IMR-90 (cell line): ENCODE measurements at regions not wholly inside any gene's neighbourhood (a gene's known extent, or its start where the extent isn't known, plus 50 kb on each side); places are given as distances from the start of the nearest gene placed in this dataset.
A peak's percentile ranks its signal among the peaks of the same experiment; 100 is the strongest.

Experiments used
- ATAC-seq: fragments of 200-7000 bp; cut with Tn5 transposase; 2 replicates; pipeline ENCODE4 v1.9.1; 2020; ENCODE audit warnings: low read depth, mild to moderate bottlenecking, moderate library complexity
- BruUV-seq: library from RNA; stranded (reverse); fragments of 400-500 nt; replicated peaks from 2 replicates; lab custom pipeline; 2021; lab: Mats Ljungman, UMichigan
- CTCF ChIA-PET: fragments of 300-600 bp; formaldehyde crosslinking; extraction: SDS; loops from one replicate; lab custom pipeline; 2021; ENCODE audit warnings: antibody characterized with exemption; lab: Yijun Ruan, JAX
- POLR2A ChIA-PET: fragments of 300-600 bp; sonication (Branson Sonifier 250); formaldehyde crosslinking; loops from one replicate; lab custom pipeline; 2022; ENCODE audit warnings: antibody characterized with exemption; ENCODE audit not compliant: unreplicated experiment; lab: Charles Lee
- DNase-seq: peaks from one replicate; pipeline ENCODE4 v3.0.0; 2013
- H2AFZ ChIP-seq: replicated peaks from 2 replicates; pipeline ENCODE3; 2013; ENCODE audit warnings: low read length, mild to moderate bottlenecking; ENCODE audit not compliant: poor library complexity
- H2AK5ac ChIP-seq: 2 replicates; pipeline ENCODE4 v1.6.1; 2013; ENCODE audit warnings: low read depth, low read length, inconsistent platforms
- H2AK9ac ChIP-seq: replicated peaks from 2 replicates; pipeline ENCODE3; 2013; ENCODE audit warnings: mild to moderate bottlenecking, low read depth, low read length, moderate library complexity; ENCODE audit not compliant: poor library complexity
- H2BK120ac ChIP-seq: 2 replicates; pipeline ENCODE4 v1.6.1; 2013; ENCODE audit warnings: low read depth, low read length, inconsistent platforms
- H2BK15ac ChIP-seq: 3 replicates; pipeline ENCODE4 v1.6.1; 2013; ENCODE audit warnings: low read depth, low read length, inconsistent platforms
- H2BK20ac ChIP-seq: 2 replicates; pipeline ENCODE4 v1.6.1; 2013; ENCODE audit warnings: low read depth, mild to moderate bottlenecking, inconsistent platforms, low read length, moderate library complexity
- H2BK5ac ChIP-seq: 2 replicates; pipeline ENCODE4 v1.6.1; 2013; ENCODE audit warnings: mild to moderate bottlenecking, low read depth, low read length, inconsistent platforms; ENCODE audit not compliant: poor library complexity, severe bottlenecking
- H3K14ac ChIP-seq: replicated peaks from 2 replicates; pipeline ENCODE4 v1.6.1; 2013; ENCODE audit warnings: low read depth, low read length, inconsistent platforms
- H3K18ac ChIP-seq: 2 replicates; pipeline ENCODE4 v1.6.1; 2013; ENCODE audit warnings: low read depth, low read length, control low read depth
- H3K23ac ChIP-seq: 2 replicates; pipeline ENCODE4 v1.6.1; 2013; ENCODE audit warnings: low read depth, low read length, inconsistent platforms
- H3K27ac ChIP-seq: 2 replicates; pipeline ENCODE4 v1.5.1; 2013; ENCODE audit warnings: mild to moderate bottlenecking, control low read depth, low read length; ENCODE audit not compliant: insufficient read depth
- H3K27me3 ChIP-seq: 2 replicates; pipeline ENCODE4 v1.6.1; 2013; ENCODE audit warnings: low read length; ENCODE audit not compliant: control insufficient read depth, insufficient read depth
- H3K36me3 ChIP-seq: 2 replicates; pipeline ENCODE4 v1.6.1; 2013; ENCODE audit warnings: low read length, mixed read lengths; ENCODE audit not compliant: control insufficient read depth, insufficient read depth
- H3K4ac ChIP-seq: 2 replicates; pipeline ENCODE4 v1.6.1; 2013; ENCODE audit warnings: low read depth, low read length, inconsistent platforms
- H3K4me1 ChIP-seq: 2 replicates; pipeline ENCODE4 v1.6.1; 2013; ENCODE audit warnings: low read length, mixed read lengths; ENCODE audit not compliant: control insufficient read depth, insufficient read depth
- H3K4me2 ChIP-seq: 2 replicates; pipeline ENCODE4 v1.6.1; 2013; ENCODE audit warnings: low read depth, mild to moderate bottlenecking, control low read depth, low read length, moderate library complexity
- H3K4me3 ChIP-seq: 2 replicates; pipeline ENCODE4 v1.5.1; 2013; ENCODE audit warnings: low read depth, mild to moderate bottlenecking, control low read depth, low read length, moderate library complexity; ENCODE audit not compliant: insufficient read depth
- H3K56ac ChIP-seq: 2 replicates; pipeline ENCODE4 v1.6.1; 2013; ENCODE audit warnings: low read length, inconsistent platforms; ENCODE audit not compliant: insufficient read depth; ENCODE audit errors: extremely low read depth
- H3K79me1 ChIP-seq, 2 experiments: 2 replicates each; pipeline ENCODE4 v1.6.1; 2013; ENCODE audit warnings: low read length in 2 of 2, inconsistent platforms in 1 of 2, low read depth in 1 of 2
- H3K9ac ChIP-seq: 2 replicates; pipeline ENCODE4 v1.6.1; 2013; ENCODE audit warnings: low read depth, low read length, control low read depth
- H3K9me1 ChIP-seq: 2 replicates; pipeline ENCODE4 v1.6.1; 2013; ENCODE audit warnings: low read length, inconsistent platforms; ENCODE audit not compliant: insufficient read depth
- H3K9me3 ChIP-seq: 2 replicates; pipeline ENCODE4 v1.6.1; 2013; ENCODE audit warnings: low read length; ENCODE audit not compliant: control insufficient read depth, insufficient read depth
- H4K20me1 ChIP-seq: 2 replicates; pipeline ENCODE4 v1.6.1; 2013; ENCODE audit warnings: low read length, inconsistent platforms; ENCODE audit not compliant: insufficient read depth
- H4K5ac ChIP-seq: 2 replicates; pipeline ENCODE4 v1.6.1; 2013; ENCODE audit warnings: mild to moderate bottlenecking, low read depth, low read length, control low read depth
- H4K8ac ChIP-seq, 2 experiments: 2 replicates each; pipeline ENCODE4 v1.6.1; 2013; ENCODE audit warnings: low read depth in 2 of 2, low read length in 2 of 2, control low read depth in 1 of 2, inconsistent platforms in 1 of 2
- H4K91ac ChIP-seq: 2 replicates; pipeline ENCODE4 v1.6.1; 2013; ENCODE audit warnings: low read depth, low read length, inconsistent platforms; ENCODE audit not compliant: insufficient read depth
- BHLHE40 ChIP-seq: fragments of 150-350 bp; IDR thresholded peaks from 2 replicates; pipeline ENCODE4 v1.6.1; 2016; ENCODE audit warnings: mild to moderate bottlenecking, low read depth, low read length
- CEBPB ChIP-seq: IDR thresholded peaks from 2 replicates; pipeline ENCODE4 v1.6.1; 2012; ENCODE audit warnings: low read depth, low read length, improper control_type of control experiment
- CHD1 ChIP-seq: IDR thresholded peaks from 2 replicates; pipeline ENCODE4 v1.6.1; 2012; ENCODE audit warnings: low read depth, low read length, improper control_type of control experiment
- CTCF ChIP-seq: conservative IDR thresholded peaks from 2 replicates; pipeline ENCODE4 v1.5.1; 2012; ENCODE audit warnings: mild to moderate bottlenecking, low read depth, low read length, improper control_type of control experiment
- FOS ChIP-seq: fragments of 150-350 bp; IDR thresholded peaks from 2 replicates; pipeline ENCODE4 v1.6.1; 2016; ENCODE audit warnings: low read depth, low read length
- MAFK ChIP-seq: IDR thresholded peaks from 2 replicates; pipeline ENCODE4 v1.6.1; 2012; ENCODE audit warnings: low read depth, low read length, improper control_type of control experiment
- NFE2L2 ChIP-seq: fragments of 150-350 bp; IDR thresholded peaks from 2 replicates; pipeline ENCODE4 v1.6.1; 2016; ENCODE audit warnings: low read depth, mild to moderate bottlenecking, low read length
- POLR2A ChIP-seq: IDR thresholded peaks from 2 replicates; pipeline ENCODE4 v1.6.1; 2012; ENCODE audit warnings: mild to moderate bottlenecking, low read depth, low read length
- RAD21 ChIP-seq: IDR thresholded peaks from 2 replicates; pipeline ENCODE4 v1.6.1; 2012; ENCODE audit warnings: low read length, improper control_type of control experiment
- RCOR1 ChIP-seq: IDR thresholded peaks from 2 replicates; pipeline ENCODE4 v1.6.1; 2012; ENCODE audit warnings: mild to moderate bottlenecking, low read length, improper control_type of control experiment; ENCODE audit not compliant: insufficient replicate concordance
- RFX5 ChIP-seq: IDR thresholded peaks from 2 replicates; pipeline ENCODE4 v1.8.0; 2012; ENCODE audit warnings: low read depth, mild to moderate bottlenecking, low read length, moderate library complexity
- SMC3 ChIP-seq: fragments of 150-350 bp; IDR thresholded peaks from 2 replicates; pipeline ENCODE4 v1.6.1; 2016; ENCODE audit warnings: low read depth, mild to moderate bottlenecking, antibody characterized with exemption, low read length, moderate library complexity
- USF2 ChIP-seq: fragments of 150-350 bp; IDR thresholded peaks from 2 replicates; pipeline ENCODE4 v1.6.1; 2017; ENCODE audit warnings: mild to moderate bottlenecking, antibody characterized with exemption, low read length, low read depth
- WGBS, 2 experiments: methylation state at CpG; one replicate each; pipeline versions ENCODE4 v1.1.5 to v1.1.7; 2013; ENCODE audit warnings: missing lambda C conversion rate in 2 of 2; ENCODE audit not compliant: insufficient read length in 1 of 2; ENCODE audit errors: extremely low coverage in 2 of 2; 5-methylcytosine and 5-hydroxymethylcytosine counted together
- dilution Hi-C: fragments of 300-500 bp; cut with HindIII; formaldehyde crosslinking; loops from one replicate; pipeline ENCODE4 v1.14.3; 2018; ENCODE audit warnings: low sequenced_read_pairs; ENCODE audit not compliant: unreplicated experiment
- in situ Hi-C: fragments of 300-500 bp; cut with MboI; formaldehyde crosslinking; loops from 3 replicates; pipeline ENCODE4 v1.14.3; 2019; ENCODE audit warnings: low sequenced_read_pairs, inconsistent platforms, mixed read lengths
- intact Hi-C: fragments of 100-400 bp; cut with micrococcal nuclease; formaldehyde crosslinking; loops from 2 replicates; pipeline ENCODE4 v1.10.0; 2022

- Histone ChIP-seq H2BK5ac (no peak overlapping the region), H3K36me3 (no peaks in the 10 kb centered on the region), H3K27me3 (peaks cover 22% of the 10 kb centered on the region), H4K91ac (no peak overlapping the region), H3K14ac (no peak overlapping the region), H2AK5ac (no peak overlapping the region), H2BK120ac (no peak overlapping the region), H2BK15ac (no peak overlapping the region; the same call in 2 of the 3 replicates), H3K4me3 (no peak overlapping the region), H3K79me1 (no peaks in the 10 kb centered on the region), H3K4me1 (peaks cover 2% of the 10 kb centered on the region; the same call in 1 of the 2 replicates), H3K18ac (no peak overlapping the region), H4K20me1 (no peaks in the 10 kb centered on the region), H3K9me3 (no peaks in the 10 kb centered on the region), H2AFZ (peak overlapping the region; percentile 13), H3K4me2 (no peak overlapping the region), H3K9me1 (no peaks in the 10 kb centered on the region; the same call in 1 of the 2 replicates), H4K8ac (no peak overlapping the region), H2BK20ac (no peak overlapping the region), H3K27ac (no peak overlapping the region), H3K4ac (no peak overlapping the region), H4K5ac (no peak overlapping the region), H2AK9ac (no peak overlapping the region), H3K9ac (no peak overlapping the region), H3K56ac (no peak overlapping the region), H3K23ac (peak overlapping the region; percentile 19; the same call in 1 of the 2 replicates)
- no peak for ATAC-seq
- WGBS, 2 experiments: no CpG with 5 or more reads among the region's 1 CpG
- TF ChIP-seq NFE2L2: no peak
- no peak for TF ChIP-seq SMC3
- no peak for TF ChIP-seq RAD21
- TF ChIP-seq CEBPB: no peak
- TF ChIP-seq RFX5: no peak
- no peak for TF ChIP-seq CTCF
- no peak for TF ChIP-seq USF2
- no peak for TF ChIP-seq CHD1
- no peak for TF ChIP-seq POLR2A
- no peak for TF ChIP-seq BHLHE40
- no peak for TF ChIP-seq RCOR1
- no peak for TF ChIP-seq FOS
- TF ChIP-seq MAFK: no peak
- ChIA-PET POLR2A (no interaction called here), CTCF (no interaction called here)
- BruUV-seq: no TSS peak
- intact Hi-C loops (no loop called here), in situ Hi-C loops (no loop called here), dilution Hi-C loops (no loop called here)
- DNase-seq: no peak
Measured at GRCh38 chr6:20332441-20333006, 69.2 kb upstream of the E2F3 start.
